ENCODE measurements at regions not wholly inside any gene's neighbourhood (a gene's known extent, or its start where the extent isn't known, plus 50 kb on each side); places are given as distances from the start of the nearest gene placed in this dataset.
"Not testable (repeated sequence)": the region's sequence is repeated elsewhere in the genome, so short reads cannot be mapped to it uniquely, and the experiment has no call there.

- no peak for TF ChIP-seq CTCF (conservative IDR thresholded peaks at IDR 0.05)
- no peak overlapping the region for H3K27ac ChIP-seq
Measured at GRCh38 chr2:12014088-12014960, 267.9 kb downstream of the LPIN1 start.

GRCh38 chr2:12017499-12018157 is 271.2 kb downstream of the LPIN1 start:
- H3K27ac ChIP-seq, result no peak overlapping the region
- TF ChIP-seq CTCF (conservative IDR thresholded peaks at IDR 0.05), result no peak

- H3K27ac ChIP-seq, result not testable (repeated sequence)
Measured at GRCh38 chr2:12018726-12019125, 272.3 kb downstream of the LPIN1 start.

- H3K27ac ChIP-seq, result no peak overlapping the region
- no peak for TF ChIP-seq CTCF (conservative IDR thresholded peaks at IDR 0.05)
Measured at GRCh38 chr2:12020833-12021469, 274.5 kb downstream of the LPIN1 start.

- not testable (repeated sequence) for H3K27ac ChIP-seq
Measured at GRCh38 chr2:12024197-12024907, 277.9 kb downstream of the LPIN1 start.

GRCh38 chr2:12027136-12027535 is 280.7 kb downstream of the LPIN1 start:
- TF ChIP-seq CTCF (conservative IDR thresholded peaks at IDR 0.05), result no peak
- no peak overlapping the region for H3K27ac ChIP-seq

- H3K27ac ChIP-seq, result no peak overlapping the region
- no peak for TF ChIP-seq CTCF (conservative IDR thresholded peaks at IDR 0.05)
Measured at GRCh38 chr2:12031866-12032265, 285.4 kb downstream of the LPIN1 start.

GRCh38 chr2:12032398-12032797 is 286.0 kb downstream of the LPIN1 start:
- no peak overlapping the region for H3K27ac ChIP-seq
- TF ChIP-seq CTCF (conservative IDR thresholded peaks at IDR 0.05), result no peak
